8988T (cell line): ENCODE measurements at regions not wholly inside any gene's neighbourhood (a gene's known extent, or its start where the extent isn't known, plus 50 kb on each side); places are given as distances from the start of the nearest gene placed in this dataset.

Source experiments
- DNase-seq: peaks from one replicate; pipeline ENCODE4 v3.0.0; 2011

GRCh38 chr10:90418869-90419652, 438.8 kb downstream of the HTR7 start:
- no peak for DNase-seq

DNA sequence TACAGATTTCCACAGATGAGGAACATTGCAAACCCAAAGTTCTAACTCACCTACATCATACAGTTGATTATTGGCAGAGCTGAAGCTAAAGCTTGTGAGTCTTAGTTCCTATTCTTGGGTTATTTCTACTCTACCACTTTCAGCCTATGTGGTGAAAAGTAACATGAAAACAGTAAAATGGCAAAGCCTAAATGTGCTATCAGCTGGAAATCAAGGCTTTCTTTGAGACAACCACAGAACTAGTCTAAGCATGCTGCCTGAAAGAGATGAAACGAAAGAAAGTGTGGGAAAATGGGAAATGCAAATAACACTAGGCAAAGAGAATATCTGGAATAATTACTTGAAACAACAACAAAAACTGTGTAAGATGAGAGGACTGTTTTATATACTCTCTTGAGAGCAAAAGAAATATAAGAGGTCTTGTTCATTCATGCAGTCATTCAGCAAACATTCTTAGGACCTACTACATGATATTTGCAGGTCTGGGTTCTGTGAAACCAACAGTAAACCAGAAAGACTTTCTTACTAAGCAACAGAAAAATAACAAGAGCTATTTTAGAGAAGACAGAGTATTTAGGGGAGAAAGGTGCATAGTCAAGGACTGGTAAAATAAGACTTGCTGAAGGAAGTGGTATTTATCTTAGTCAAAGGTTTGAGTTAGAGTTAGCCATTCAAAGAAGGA, 437.1 kb downstream of the HTR7 start:
- no peak for DNase-seq

DNA sequence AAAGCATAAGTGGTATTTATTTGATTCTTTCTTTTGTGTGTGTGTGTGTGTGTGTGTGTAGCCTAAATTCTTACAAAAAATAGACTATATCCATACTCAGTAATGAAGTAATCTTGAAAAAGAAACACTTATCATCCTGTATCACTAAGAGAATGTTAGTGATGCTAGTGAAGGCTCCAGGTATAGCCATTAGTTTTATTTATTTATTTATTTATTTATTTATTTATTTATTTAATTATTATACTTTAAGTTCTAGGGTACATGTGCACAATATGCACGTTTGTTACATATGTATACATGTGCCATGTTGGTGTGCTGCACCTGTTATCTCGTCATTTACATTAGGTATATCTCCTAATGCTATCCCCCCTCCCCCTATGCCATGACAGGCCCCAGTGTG, 436.0 kb downstream of the HTR7 start:
- no peak for DNase-seq

DNA sequence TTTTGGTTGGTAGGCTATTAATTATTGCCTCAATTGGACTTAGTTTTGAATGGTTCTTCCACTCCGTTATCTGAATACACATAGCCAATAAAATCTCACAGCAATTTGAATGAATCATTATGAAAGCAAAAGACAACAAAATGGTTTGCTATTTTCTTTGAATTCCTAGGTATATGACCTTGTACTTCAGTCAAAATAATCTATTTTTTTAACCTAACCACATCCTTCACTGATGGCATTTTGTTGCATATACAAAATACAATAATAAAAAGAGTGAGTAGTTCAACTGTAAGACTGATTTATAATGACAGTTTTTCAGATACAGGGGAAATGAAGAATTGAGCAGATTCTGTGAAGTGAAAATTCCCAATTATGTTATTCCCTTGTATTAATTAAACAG, 433.1 kb downstream of the HTR7 start:
- no peak for DNase-seq

DNA sequence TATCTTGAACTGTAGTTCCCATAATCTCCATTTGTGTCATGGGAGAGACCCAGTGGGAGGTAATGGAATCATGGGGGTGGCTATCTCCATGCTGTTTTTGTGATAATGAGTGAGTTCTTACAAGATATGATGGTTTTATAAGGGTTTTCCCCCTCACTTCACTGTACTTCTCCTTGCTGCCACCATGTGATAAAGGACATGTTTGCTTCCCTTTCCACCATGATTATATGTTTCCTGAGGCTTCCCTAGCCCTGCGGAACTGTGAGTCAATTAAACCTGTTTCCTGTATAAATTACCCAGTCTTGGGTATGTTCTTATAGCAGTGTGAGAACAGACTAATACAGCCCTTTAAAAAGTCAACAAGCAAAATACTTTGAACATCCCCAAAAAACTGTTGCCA, 427.7 kb downstream of the HTR7 start:
- no peak for DNase-seq

- DNase-seq = no peak
Measured at GRCh38 chr10:90432866-90433265, 425.0 kb downstream of the HTR7 start.

GRCh38 chr10:90435296-90435695, 422.5 kb downstream of the HTR7 start:
- no peak for DNase-seq

- DNase-seq = no peak
Measured at GRCh38 chr10:90437452-90437851, 420.4 kb downstream of the HTR7 start.

- no peak for DNase-seq
Measured at GRCh38 chr10:90440870-90441269, 417.0 kb downstream of the HTR7 start.

DNA sequence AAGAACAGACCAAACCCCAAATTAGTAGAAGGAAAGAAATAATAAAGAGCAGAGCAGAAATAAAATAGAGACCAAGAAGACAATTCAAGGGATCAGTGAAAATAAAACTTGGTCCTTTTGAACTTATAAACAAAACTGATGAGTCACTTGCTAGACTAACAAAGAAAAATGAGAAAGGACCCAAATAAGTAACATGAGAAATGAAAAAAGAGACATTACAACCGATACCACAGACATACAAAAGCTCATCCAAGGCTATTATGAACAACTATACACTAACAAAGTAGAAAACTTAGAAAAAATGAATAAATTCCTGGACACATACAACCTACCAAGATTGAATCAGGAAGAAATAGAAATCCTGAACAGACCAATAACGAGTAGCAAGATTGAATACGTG, 414.5 kb downstream of the HTR7 start:
- no peak for DNase-seq

GRCh38 chr10:90447831-90448230, 410.0 kb downstream of the HTR7 start:
- no peak for DNase-seq

DNA sequence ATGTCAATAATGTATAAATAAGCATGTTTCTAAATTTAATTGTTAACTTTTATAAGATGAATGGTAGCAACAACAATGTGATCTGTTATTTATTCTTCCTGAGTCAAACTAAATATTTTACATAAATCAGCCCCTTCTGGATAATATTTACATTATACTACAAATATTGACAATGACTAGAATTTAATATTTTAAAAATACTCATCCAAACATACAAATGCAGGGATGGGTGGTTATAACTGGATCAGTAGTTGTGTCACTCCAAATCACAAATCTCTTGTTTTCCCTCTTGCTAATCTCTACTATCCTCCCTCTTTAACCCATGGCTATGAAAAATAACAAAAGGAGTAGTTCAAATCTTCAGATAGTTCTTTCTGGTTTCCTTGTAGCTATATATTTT, 407.0 kb downstream of the HTR7 start:
- DNase-seq = no peak

- no peak for DNase-seq
Measured at GRCh38 chr10:90451283-90451682, 406.6 kb downstream of the HTR7 start.

- DNase-seq = no peak
Measured at GRCh38 chr10:90458054-90458453, 399.8 kb downstream of the HTR7 start.

GRCh38 chr10:90458571-90458970, 399.3 kb downstream of the HTR7 start:
- DNase-seq = no peak

DNA sequence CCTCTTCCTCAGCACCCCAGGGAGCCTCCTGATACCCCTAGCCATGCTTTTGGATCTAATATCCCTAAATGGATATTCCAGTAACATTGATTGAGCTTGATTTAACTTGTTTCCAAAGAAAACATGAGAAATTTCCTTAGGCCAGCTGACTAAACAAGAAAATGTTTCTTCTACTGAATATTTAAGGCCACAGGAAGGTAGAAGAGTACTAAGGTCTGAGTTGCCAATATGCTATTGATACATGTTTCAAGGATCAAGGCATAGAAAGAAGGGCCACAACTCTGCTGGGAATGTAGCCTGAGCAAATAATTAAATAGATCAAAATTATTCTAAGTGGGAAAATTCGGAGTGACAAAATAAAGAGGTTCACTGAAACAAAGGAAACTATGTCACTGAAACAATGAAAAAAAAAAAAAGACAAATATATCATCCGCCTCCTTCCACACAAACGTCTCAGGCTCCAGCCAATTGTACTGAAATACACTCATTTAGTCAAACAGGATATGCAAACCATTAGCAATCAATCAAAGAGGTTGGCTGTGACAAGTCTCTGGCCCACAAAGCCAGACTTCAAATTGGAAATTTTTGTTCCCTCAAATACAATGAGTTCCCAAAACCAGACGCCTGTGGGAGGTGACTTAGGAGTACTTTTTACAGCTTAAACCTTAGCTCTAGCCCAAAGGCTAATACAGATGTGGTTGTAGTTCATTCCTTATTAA, 396.2 kb downstream of the HTR7 start:
- no peak for DNase-seq

- no peak for DNase-seq
Measured at GRCh38 chr10:90462749-90463470, 394.9 kb downstream of the HTR7 start.

- DNase-seq = no peak
Measured at GRCh38 chr10:90464329-90464728, 393.5 kb downstream of the HTR7 start.

DNA sequence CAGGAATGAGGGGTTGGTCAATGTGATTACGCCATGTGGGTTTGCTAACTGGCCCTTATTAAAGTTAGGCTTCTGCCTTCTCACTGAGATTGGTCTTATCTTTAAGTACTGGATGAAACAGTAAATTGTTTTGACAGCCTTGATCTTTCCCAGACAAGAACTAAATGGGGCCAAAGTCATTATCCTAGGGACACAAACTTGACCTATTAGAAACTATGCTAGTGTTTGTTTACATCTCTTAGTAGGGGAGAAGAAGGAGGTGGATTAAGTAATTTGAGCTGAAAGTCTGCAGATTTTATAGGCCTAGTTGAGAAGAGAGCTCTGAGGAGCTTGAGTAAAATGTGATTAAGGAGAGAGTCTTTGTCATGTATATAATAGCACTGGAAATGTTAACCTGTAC, 386.9 kb downstream of the HTR7 start:
- DNase-seq = no peak

DNA sequence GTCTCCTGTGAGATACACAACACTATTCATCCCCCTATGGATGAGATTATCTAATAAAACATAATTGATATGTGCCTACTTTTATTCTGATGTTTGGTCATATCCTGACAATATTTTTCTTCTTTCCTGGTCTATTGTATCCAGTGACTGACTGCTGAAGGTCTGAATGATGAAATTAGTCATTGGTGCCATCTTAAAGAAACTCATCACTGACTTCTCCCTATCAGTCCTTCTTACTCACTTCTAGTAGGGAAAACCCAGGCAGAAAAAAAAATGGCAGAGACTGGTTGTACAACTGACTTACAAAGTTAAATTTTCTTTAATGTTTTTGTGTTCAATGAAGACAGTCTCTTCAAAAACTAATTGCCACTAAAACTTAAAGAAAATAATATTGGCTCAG, 377.4 kb downstream of the HTR7 start:
- DNase-seq = no peak

GRCh38 chr10:90481326-90481923, 376.4 kb downstream of the HTR7 start:
- DNase-seq = no peak

DNA sequence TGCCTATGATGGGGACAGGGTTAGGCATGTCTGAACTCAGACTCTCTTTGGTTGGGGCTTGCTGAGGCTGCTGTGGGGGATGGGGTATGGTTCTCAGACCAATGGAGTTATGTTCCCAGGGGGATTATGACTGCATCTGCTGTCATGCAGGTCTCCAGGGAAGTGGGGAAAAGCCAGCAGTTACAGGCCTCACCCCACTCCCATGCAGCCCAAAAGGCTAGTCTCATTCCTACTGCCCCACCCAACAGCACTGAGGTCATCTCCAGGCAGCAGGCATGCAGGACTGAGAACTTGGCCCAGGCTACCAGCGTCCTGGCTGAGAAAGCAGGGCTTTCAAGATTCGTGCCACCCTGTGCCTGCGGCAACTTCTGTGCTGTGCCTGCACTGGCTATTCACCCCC, 373.3 kb downstream of the HTR7 start:
- no peak for DNase-seq

DNA sequence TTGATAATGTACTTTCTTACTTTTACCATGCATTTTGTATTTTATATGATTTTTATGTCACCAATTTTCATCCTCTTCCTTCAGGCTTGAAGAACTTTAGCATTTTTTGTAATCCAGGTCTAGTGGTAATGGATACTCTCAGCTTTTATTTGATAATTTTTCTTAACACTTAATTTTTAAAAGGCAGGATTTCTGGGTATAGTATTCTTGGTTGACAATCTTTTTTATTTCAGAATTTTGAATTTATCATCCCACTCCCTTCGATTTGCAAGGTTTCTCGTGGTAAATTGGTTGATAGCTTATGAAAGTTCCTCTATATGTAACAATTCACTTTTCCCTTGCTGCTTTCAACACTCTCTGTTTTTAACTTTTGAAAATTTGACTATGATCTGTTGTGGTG, 363.7 kb downstream of the HTR7 start:
- no peak for DNase-seq
